Neural cell (in vitro differentiated cells): ENCODE measurements at regions not wholly inside any gene's neighbourhood (a gene's known extent, or its start where the extent isn't known, plus 50 kb on each side); places are given as distances from the start of the nearest gene placed in this dataset.

Experiments used
- H2AFZ ChIP-seq: fragments of 200-600, 300-800 bp; sonication (generic), shearing (Covaris generic); 2 replicates; pipeline ENCODE4 v1.6.0; 2014; ENCODE audit warnings: low read depth, mild to moderate bottlenecking, antibody characterized with exemption, low read length, moderate library complexity
- H3F3A ChIP-seq: fragments of 200-600 bp; shearing (Covaris generic); 2 replicates; pipeline ENCODE4 v1.6.1; 2016; ENCODE audit warnings: mild to moderate bottlenecking, moderate library complexity, mixed read lengths, antibody characterized with exemption, low read length; ENCODE audit not compliant: insufficient read depth, poor library complexity, severe bottlenecking
- H3K27ac ChIP-seq: fragments of 200-600, 300-800 bp; sonication (generic), shearing (Covaris generic); 2 replicates; pipeline ENCODE4 v1.5.1; 2014; ENCODE audit warnings: mild to moderate bottlenecking, low read length, moderate library complexity
- H3K27me3 ChIP-seq: fragments of 300-800, 200-600 bp; sonication (generic), shearing (Covaris generic); 2 replicates; pipeline ENCODE4 v1.6.0; 2014; ENCODE audit warnings: mild to moderate bottlenecking, low read depth, low read length, moderate library complexity; ENCODE audit not compliant: insufficient read depth
- H3K36me3 ChIP-seq: fragments of 300-800, 200-600 bp; sonication (generic), shearing (Covaris generic); 2 replicates; pipeline ENCODE4 v1.5.1; 2014; ENCODE audit warnings: mild to moderate bottlenecking, antibody characterized with exemption, low read length, moderate library complexity; ENCODE audit not compliant: insufficient read depth
- H3K4me2 ChIP-seq: fragments of 300-800, 200-600 bp; sonication (generic), shearing (Covaris generic); 2 replicates; pipeline ENCODE4 v1.6.0; 2014; ENCODE audit warnings: mild to moderate bottlenecking, low read length
- H3K4me3 ChIP-seq: fragments of 300-800, 200-600 bp; sonication (generic), shearing (Covaris generic); 2 replicates; pipeline ENCODE4 v1.5.1; 2014; ENCODE audit warnings: mild to moderate bottlenecking, low read length, moderate library complexity
- H3K79me2 ChIP-seq: fragments of 200-600 bp; shearing (Covaris generic); replicated peaks from 2 replicates; pipeline ENCODE4 v1.6.0; 2014; ENCODE audit warnings: mild to moderate bottlenecking, low read length, moderate library complexity; ENCODE audit not compliant: insufficient read depth
- H3K9ac ChIP-seq: fragments of 300-800, 200-600 bp; sonication (generic), shearing (Covaris generic); 2 replicates; pipeline ENCODE4 v1.6.1; 2016; ENCODE audit warnings: mild to moderate bottlenecking, low read length, mixed read lengths
- H3K9me2 ChIP-seq: fragments of 200-600 bp; shearing (Covaris generic); 2 replicates; pipeline ENCODE4 v1.6.1; 2016; ENCODE audit warnings: mild to moderate bottlenecking, low read length, mixed read lengths; ENCODE audit not compliant: insufficient read depth
- H3K9me3 ChIP-seq: fragments of 200-600, 300-800 bp; sonication (generic), shearing (Covaris generic); 2 replicates; pipeline ENCODE4 v1.6.1; 2016; ENCODE audit warnings: mild to moderate bottlenecking, mixed run types, low read length, moderate library complexity, mixed read lengths
- H4K20me1 ChIP-seq: fragments of 200-600 bp; shearing (Covaris generic); 2 replicates; pipeline ENCODE4 v1.6.1; 2016; ENCODE audit warnings: mild to moderate bottlenecking, mixed run types; ENCODE audit not compliant: insufficient read depth
- EP300 ChIP-seq: fragments of 450-650 bp; conservative IDR thresholded peaks from 2 replicates; pipeline ENCODE4 v1.6.1; 2014; ENCODE audit warnings: antibody characterized with exemption, mild to moderate bottlenecking, moderate library complexity; ENCODE audit not compliant: poor library complexity, severe bottlenecking
- EZH2 ChIP-seq: fragments of 200-600, 300-800 bp; shearing (Covaris generic), sonication (generic); IDR thresholded peaks from 2 replicates; pipeline ENCODE4 v1.6.1; 2014; ENCODE audit warnings: antibody characterized with exemption, low read length, borderline replicate concordance, mild to moderate bottlenecking; ENCODE audit not compliant: insufficient read depth, poor library complexity, severe bottlenecking
- MXI1 ChIP-seq: fragments of 450-650 bp; conservative IDR thresholded peaks from 2 replicates; pipeline ENCODE4 v1.6.1; 2014; ENCODE audit warnings: antibody characterized with exemption, mild to moderate bottlenecking; ENCODE audit not compliant: poor library complexity, severe bottlenecking
- POLR2AphosphoS5 ChIP-seq: IDR thresholded peaks from 2 replicates; pipeline ENCODE4 v1.6.1; 2012
- RAD21 ChIP-seq: fragments of 450-650 bp; conservative IDR thresholded peaks from 2 replicates; pipeline ENCODE4 v1.6.1; 2014; ENCODE audit warnings: antibody characterized with exemption, mild to moderate bottlenecking, moderate library complexity
- SMC3 ChIP-seq: fragments of 450-650 bp; conservative IDR thresholded peaks from 2 replicates; pipeline ENCODE4 v1.6.1; 2014; ENCODE audit warnings: antibody characterized with exemption, mild to moderate bottlenecking, moderate library complexity; ENCODE audit not compliant: poor library complexity
- TAF1 ChIP-seq: IDR thresholded peaks from 2 replicates; pipeline ENCODE4 v1.6.1; 2012; ENCODE audit warnings: low read depth
- TF ChIP-seq, protein P1 (sequence below): fragments of 450-650 bp; IDR thresholded peaks from 2 replicates; pipeline ENCODE4 v1.5.1; 2014; ENCODE audit warnings: antibody characterized with exemption, mild to moderate bottlenecking, moderate library complexity; ENCODE audit not compliant: poor library complexity, severe bottlenecking
- TF ChIP-seq, protein P2 (sequence below): IDR thresholded peaks from 2 replicates; pipeline ENCODE4 v1.6.1; 2012; ENCODE audit warnings: borderline replicate concordance

DNA sequence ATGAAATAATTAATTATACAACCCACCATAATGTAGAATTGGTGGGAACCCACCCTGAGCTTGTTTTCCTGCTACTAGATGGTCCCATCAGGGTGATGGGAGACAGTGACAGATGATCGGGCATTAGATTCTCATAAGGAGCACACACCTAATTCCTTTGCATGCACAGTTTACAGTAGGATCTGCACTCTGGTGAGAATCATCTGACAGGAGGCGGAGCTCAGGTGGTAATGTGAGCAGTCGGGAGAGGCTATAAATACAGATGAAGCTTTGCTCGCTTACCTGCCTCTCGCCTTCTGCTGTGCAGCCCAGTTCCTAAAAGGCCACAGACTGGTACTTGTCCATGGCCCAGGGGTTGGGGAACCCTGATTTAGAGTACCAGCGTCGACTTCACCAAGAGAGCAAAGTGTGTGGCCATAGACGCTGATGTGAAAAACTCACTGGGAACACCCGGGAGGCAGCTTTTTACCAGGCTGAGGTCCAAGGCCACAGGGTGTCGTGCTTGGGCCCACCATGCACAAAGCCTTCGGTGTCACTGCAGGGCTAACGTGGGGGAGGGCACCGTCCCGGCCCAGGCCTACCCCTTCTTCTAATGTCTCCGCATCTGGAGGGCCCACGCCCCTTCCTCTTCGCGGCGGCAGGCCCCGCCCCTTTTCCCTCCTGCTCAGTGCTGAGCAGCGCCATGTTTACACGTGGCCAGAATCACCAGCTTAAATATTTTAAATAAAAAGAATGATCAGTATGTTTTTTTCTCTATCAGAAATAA, 296.8 kb upstream of the HDAC4 start:
- no peak overlapping the region for H3K27ac ChIP-seq
- no peaks in the 10 kb centered on the region for H3K27me3 ChIP-seq
- H3F3A ChIP-seq: no peaks in the 10 kb centered on the region
- H2AFZ ChIP-seq: no peak overlapping the region
- H3K9me3 ChIP-seq: no peaks in the 10 kb centered on the region
- H4K20me1 ChIP-seq: no peaks in the 10 kb centered on the region
- H3K36me3 ChIP-seq: no peaks in the 10 kb centered on the region
- H3K9me2 ChIP-seq: no peaks in the 10 kb centered on the region
- H3K4me3 ChIP-seq: no peak overlapping the region
- H3K79me2 ChIP-seq: no peaks in the 10 kb centered on the region
- no peak overlapping the region for H3K9ac ChIP-seq
- TF ChIP-seq RAD21 (no peak), EZH2 (no peak), MXI1 (no peak), SMC3 (no peak), TAF1 (no peak), EP300 (no peak), POLR2AphosphoS5 (no peak)
- TF ChIP-seq, protein P1, sequence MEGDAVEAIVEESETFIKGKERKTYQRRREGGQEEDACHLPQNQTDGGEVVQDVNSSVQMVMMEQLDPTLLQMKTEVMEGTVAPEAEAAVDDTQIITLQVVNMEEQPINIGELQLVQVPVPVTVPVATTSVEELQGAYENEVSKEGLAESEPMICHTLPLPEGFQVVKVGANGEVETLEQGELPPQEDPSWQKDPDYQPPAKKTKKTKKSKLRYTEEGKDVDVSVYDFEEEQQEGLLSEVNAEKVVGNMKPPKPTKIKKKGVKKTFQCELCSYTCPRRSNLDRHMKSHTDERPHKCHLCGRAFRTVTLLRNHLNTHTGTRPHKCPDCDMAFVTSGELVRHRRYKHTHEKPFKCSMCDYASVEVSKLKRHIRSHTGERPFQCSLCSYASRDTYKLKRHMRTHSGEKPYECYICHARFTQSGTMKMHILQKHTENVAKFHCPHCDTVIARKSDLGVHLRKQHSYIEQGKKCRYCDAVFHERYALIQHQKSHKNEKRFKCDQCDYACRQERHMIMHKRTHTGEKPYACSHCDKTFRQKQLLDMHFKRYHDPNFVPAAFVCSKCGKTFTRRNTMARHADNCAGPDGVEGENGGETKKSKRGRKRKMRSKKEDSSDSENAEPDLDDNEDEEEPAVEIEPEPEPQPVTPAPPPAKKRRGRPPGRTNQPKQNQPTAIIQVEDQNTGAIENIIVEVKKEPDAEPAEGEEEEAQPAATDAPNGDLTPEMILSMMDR: no peak
- TF ChIP-seq, protein P2, sequence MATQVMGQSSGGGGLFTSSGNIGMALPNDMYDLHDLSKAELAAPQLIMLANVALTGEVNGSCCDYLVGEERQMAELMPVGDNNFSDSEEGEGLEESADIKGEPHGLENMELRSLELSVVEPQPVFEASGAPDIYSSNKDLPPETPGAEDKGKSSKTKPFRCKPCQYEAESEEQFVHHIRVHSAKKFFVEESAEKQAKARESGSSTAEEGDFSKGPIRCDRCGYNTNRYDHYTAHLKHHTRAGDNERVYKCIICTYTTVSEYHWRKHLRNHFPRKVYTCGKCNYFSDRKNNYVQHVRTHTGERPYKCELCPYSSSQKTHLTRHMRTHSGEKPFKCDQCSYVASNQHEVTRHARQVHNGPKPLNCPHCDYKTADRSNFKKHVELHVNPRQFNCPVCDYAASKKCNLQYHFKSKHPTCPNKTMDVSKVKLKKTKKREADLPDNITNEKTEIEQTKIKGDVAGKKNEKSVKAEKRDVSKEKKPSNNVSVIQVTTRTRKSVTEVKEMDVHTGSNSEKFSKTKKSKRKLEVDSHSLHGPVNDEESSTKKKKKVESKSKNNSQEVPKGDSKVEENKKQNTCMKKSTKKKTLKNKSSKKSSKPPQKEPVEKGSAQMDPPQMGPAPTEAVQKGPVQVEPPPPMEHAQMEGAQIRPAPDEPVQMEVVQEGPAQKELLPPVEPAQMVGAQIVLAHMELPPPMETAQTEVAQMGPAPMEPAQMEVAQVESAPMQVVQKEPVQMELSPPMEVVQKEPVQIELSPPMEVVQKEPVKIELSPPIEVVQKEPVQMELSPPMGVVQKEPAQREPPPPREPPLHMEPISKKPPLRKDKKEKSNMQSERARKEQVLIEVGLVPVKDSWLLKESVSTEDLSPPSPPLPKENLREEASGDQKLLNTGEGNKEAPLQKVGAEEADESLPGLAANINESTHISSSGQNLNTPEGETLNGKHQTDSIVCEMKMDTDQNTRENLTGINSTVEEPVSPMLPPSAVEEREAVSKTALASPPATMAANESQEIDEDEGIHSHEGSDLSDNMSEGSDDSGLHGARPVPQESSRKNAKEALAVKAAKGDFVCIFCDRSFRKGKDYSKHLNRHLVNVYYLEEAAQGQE: no peak
- no peak overlapping the region for H3K4me2 ChIP-seq

DNA sequence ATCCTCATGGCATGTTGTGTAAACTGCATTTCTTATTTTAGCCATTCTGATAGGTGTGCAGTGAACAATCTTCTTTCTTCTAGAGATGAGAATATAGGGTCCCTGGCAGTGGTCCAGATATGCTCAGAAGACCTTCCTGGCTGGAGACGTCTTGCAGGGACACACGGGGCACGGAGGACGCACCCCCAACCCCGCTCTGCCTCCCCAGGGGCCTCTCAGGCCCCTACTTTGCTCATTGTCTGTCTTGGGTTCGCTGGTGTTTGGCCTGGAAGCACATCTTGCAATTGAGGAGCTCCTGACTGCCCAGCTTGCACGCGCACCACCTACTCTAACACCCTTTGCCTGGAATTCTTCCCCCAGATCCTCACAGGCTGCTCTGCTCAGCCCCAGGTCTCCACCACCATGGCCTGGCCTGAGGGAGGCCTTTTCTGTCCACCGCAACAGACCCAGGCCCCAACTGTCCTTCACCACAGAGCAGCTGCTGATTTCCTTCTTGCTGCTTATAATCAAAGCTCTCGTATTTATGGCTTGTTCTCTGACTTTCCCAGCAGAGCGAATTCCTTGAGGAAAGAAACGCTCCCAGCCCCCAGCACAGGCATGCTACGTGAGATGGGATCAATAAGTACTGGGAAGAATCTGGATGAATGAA, 295.9 kb upstream of the HDAC4 start:
- H3F3A ChIP-seq: no peaks in the 10 kb centered on the region
- no peak overlapping the region for H3K4me2 ChIP-seq
- TF ChIP-seq EZH2 (no peak), EP300 (no peak), MXI1 (no peak), RAD21 (no peak), POLR2AphosphoS5 (no peak), TAF1 (no peak), SMC3 (no peak)
- TF ChIP-seq, protein P1: no peak
- TF ChIP-seq, protein P2: no peak
- no peak overlapping the region for H3K27ac ChIP-seq
- H2AFZ ChIP-seq: no peak overlapping the region
- no peaks in the 10 kb centered on the region for H3K27me3 ChIP-seq
- H4K20me1 ChIP-seq: no peaks in the 10 kb centered on the region
- H3K9ac ChIP-seq: no peak overlapping the region
- H3K4me3 ChIP-seq: no peak overlapping the region
- H3K36me3 ChIP-seq: no peaks in the 10 kb centered on the region
- H3K9me3 ChIP-seq: no peaks in the 10 kb centered on the region
- no peaks in the 10 kb centered on the region for H3K9me2 ChIP-seq
- no peaks in the 10 kb centered on the region for H3K79me2 ChIP-seq
